B cell (primary cell): ENCODE measurements at regions not wholly inside any gene's neighbourhood (a gene's known extent, or its start where the extent isn't known, plus 50 kb on each side); places are given as distances from the start of the nearest gene placed in this dataset.

ENCODE experiments used
- ATAC-seq: fragments of 200-7000 bp; cut with Tn5 transposase; one replicate; pipeline ENCODE4 v1.10.0; 2021; ENCODE audit warnings: low read depth, mild to moderate bottlenecking, moderate number of reproducible peaks, moderate library complexity
- CTCF ChIA-PET: fragments of 350-600 bp; sonication (Branson Sonifier 250); formaldehyde crosslinking; loops from one replicate; lab custom pipeline; 2021; ENCODE audit warnings: antibody characterized with exemption, inconsistent platforms; lab: Charles Lee
- POLR2A ChIA-PET: fragments of 350-600 bp; sonication (Branson Sonifier 250); formaldehyde crosslinking; loops from one replicate; lab custom pipeline; 2021; ENCODE audit warnings: antibody characterized with exemption; lab: Charles Lee
- DNase-seq: peaks from one replicate; pipeline ENCODE4 v3.0.0; 2013
- H2AFZ ChIP-seq: 2 replicates; pipeline ENCODE4 v1.6.1; 2012; ENCODE audit warnings: mild to moderate bottlenecking, low read depth, low read length; ENCODE audit not compliant: insufficient read depth, poor library complexity, severe bottlenecking
- H3K27ac ChIP-seq, 2 donors: 1 replicate in 1 of 2; 2 replicates in 1 of 2; pipeline ENCODE4 v1.5.1; 2012 to 2013; ENCODE audit warnings: low read length in 2 of 2, mild to moderate bottlenecking in 2 of 2, moderate library complexity in 1 of 2
- H3K27me3 ChIP-seq, 4 experiments: fragments of 200-600 bp in 1 of 4; sonication (generic) in 1 of 4; replicated peaks in 1 of 4; 1 replicate in 2 of 4; 2 replicates in 2 of 4; pipeline versions ENCODE4 v1.6.1 to v1.7.0; 2013 to 2016; ENCODE audit warnings: low read length in 3 of 4, mild to moderate bottlenecking in 2 of 4, mixed read lengths in 1 of 4, moderate library complexity in 1 of 4; ENCODE audit not compliant: insufficient read depth in 4 of 4, control insufficient read depth in 3 of 4; ENCODE audit errors: control extremely low read depth in 1 of 4
- H3K36me3 ChIP-seq, 2 experiments: replicated peaks in 1 of 2; 1 replicate in 1 of 2; 2 replicates in 1 of 2; pipeline versions ENCODE4 v1.6.1 to v1.7.1; 2013; ENCODE audit warnings: low read length in 1 of 2; ENCODE audit not compliant: insufficient read depth in 2 of 2, control insufficient read depth in 1 of 2; ENCODE audit errors: control extremely low read depth in 1 of 2, extremely low read depth in 1 of 2
- H3K4me1 ChIP-seq, 2 donors: fragments of 200-600 bp in 1 of 2; sonication (generic) in 1 of 2; 1 replicate in 1 of 2; 2 replicates in 1 of 2; pipeline versions ENCODE4 v1.5.1 to v1.6.1; 2013 to 2017; ENCODE audit warnings: low read length in 2 of 2; ENCODE audit not compliant: control insufficient read depth in 2 of 2, insufficient read depth in 2 of 2
- H3K4me2 ChIP-seq: replicated peaks from 2 replicates; pipeline ENCODE3; 2012; ENCODE audit warnings: mild to moderate bottlenecking, low read depth, low read length; ENCODE audit not compliant: poor library complexity, severe bottlenecking
- H3K4me3 ChIP-seq, 5 experiments: fragments of 200-600 bp in 1 of 5; sonication (generic) in 1 of 5; 1 replicate in 3 of 5; 2 replicates in 2 of 5; pipeline versions ENCODE4 v1.5.1 to v1.7.0; 2011 to 2016; ENCODE audit warnings: low read length in 4 of 5, mild to moderate bottlenecking in 4 of 5, low read depth in 2 of 5, control low read depth in 1 of 5, moderate library complexity in 1 of 5; ENCODE audit not compliant: insufficient read depth in 1 of 5; ENCODE audit errors: control extremely low read depth in 1 of 5, extremely low read depth in 1 of 5
- H3K79me2 ChIP-seq: fragments of 200-600 bp; sonication (generic); one replicate; pipeline ENCODE4 v1.6.0; 2016; ENCODE audit warnings: low read length; ENCODE audit not compliant: control insufficient read depth, insufficient read depth
- H3K9ac ChIP-seq: fragments of 200-600 bp; sonication (generic); 2 replicates; pipeline ENCODE4 v1.6.1; 2017; ENCODE audit warnings: mild to moderate bottlenecking, low read length, moderate library complexity
- H3K9me3 ChIP-seq, 3 donors: one replicate each; pipeline versions ENCODE4 v1.6.1 to v1.7.1; 2013; ENCODE audit warnings: low read length in 2 of 3; ENCODE audit not compliant: control insufficient read depth in 2 of 3, insufficient read depth in 1 of 3; ENCODE audit errors: control extremely low read depth in 1 of 3
- H4K20me1 ChIP-seq: 2 replicates; pipeline ENCODE4 v1.6.0; 2012; ENCODE audit warnings: mild to moderate bottlenecking, low read length; ENCODE audit not compliant: insufficient read depth, control insufficient read depth, poor library complexity, severe bottlenecking
- H3K27ac Mint-ChIP-seq: one replicate; pipeline ENCODE4 v1.8.0; 2021; ENCODE audit warnings: mixed read lengths
- H3K27me3 Mint-ChIP-seq: one replicate; pipeline ENCODE4 v1.8.0; 2021; ENCODE audit warnings: mixed read lengths
- H3K4me1 Mint-ChIP-seq: one replicate; pipeline ENCODE4 v1.8.0; 2021; ENCODE audit warnings: mixed read lengths
- H3K4me3 Mint-ChIP-seq: one replicate; pipeline ENCODE4 v1.8.0; 2021; ENCODE audit warnings: mixed read lengths
- H3K9me3 Mint-ChIP-seq: one replicate; pipeline ENCODE4 v1.8.0; 2022; ENCODE audit warnings: mixed read lengths; ENCODE audit not compliant: insufficient read depth
- CTCF ChIP-seq: fragments of 200-600 bp; IDR thresholded peaks from one replicate; pipeline ENCODE4 v1.8.0; 2022; ENCODE audit warnings: antibody characterized with exemption, mild to moderate bottlenecking
- EZH2 ChIP-seq: IDR thresholded peaks from 2 replicates; pipeline ENCODE4 v1.6.1; 2012; ENCODE audit warnings: borderline replicate concordance, low read depth, mild to moderate bottlenecking, moderate library complexity, low read length; ENCODE audit not compliant: insufficient read depth, poor library complexity, severe bottlenecking
- WGBS: methylation state at CpG from one replicate; pipeline ENCODE4 v1.1.5; 2013; ENCODE audit warnings: missing lambda C conversion rate; ENCODE audit not compliant: insufficient coverage; 5-methylcytosine and 5-hydroxymethylcytosine counted together
- intact Hi-C: fragments of 100-400 bp; cut with micrococcal nuclease; formaldehyde crosslinking; loops from one replicate; pipeline ENCODE4 v1.10.0; 2022

GRCh38 chr18:1760901-1761300, 810.4 kb downstream of the METTL4 start:
- Histone ChIP-seq H3K9ac (no peak overlapping the region), H3K36me3 (no peaks in the 10 kb centered on the region), H3K79me2 (no peaks in the 10 kb centered on the region), H3K4me1 (no peaks in the 10 kb centered on the region), H3K4me2 (no peak overlapping the region), H3K27me3 (no peaks in the 10 kb centered on the region), H2AFZ (no peak overlapping the region), H4K20me1 (no peaks in the 10 kb centered on the region), H3K4me3 (no peak overlapping the region), H3K27ac (no peak overlapping the region), H3K9me3 (no peaks in the 10 kb centered on the region)
- WGBS: no CpG with 5 or more reads among the region's 3 CpGs
- Mint-ChIP-seq H3K4me1 (no peaks in the 10 kb centered on the region), H3K27me3 (no peaks in the 10 kb centered on the region), H3K27ac (no peak overlapping the region), H3K4me3 (no peak overlapping the region), H3K9me3 (peaks cover 2% of the 10 kb centered on the region)
- no peak for TF ChIP-seq CTCF
- TF ChIP-seq EZH2: no peak
- DNase-seq (no peak), ATAC-seq (no peak)
- intact Hi-C loops: no loop called here
- CTCF ChIA-PET: no interaction called here
- POLR2A ChIA-PET: no interaction called here

DNA sequence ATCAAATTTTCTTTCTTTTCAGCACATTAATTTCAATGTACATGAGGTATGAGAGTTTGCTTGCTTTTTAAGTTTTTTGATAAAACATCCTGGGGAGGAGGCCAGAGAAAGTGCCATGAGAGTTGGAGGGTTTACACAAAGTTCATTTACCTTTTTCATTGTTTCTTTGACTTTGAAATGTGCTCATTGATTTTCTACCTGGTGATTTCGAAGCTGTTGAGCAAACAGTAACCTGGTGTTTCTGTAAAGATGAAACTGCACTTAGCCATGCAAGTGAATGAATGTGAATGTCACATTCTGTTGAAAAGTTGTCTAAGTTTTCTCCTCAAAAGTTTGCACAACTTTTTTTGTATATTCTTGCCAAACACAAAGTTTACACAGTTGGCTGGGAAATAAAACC, 797.0 kb downstream of the METTL4 start:
- POLR2A ChIA-PET: no interaction called here
- no peaks in the 10 kb centered on the region for H3K79me2 ChIP-seq
- no peaks in the 10 kb centered on the region for H3K4me1 ChIP-seq
- Mint-ChIP-seq H3K27ac (no peak overlapping the region), H3K4me1 (no peaks in the 10 kb centered on the region), H3K27me3 (no peaks in the 10 kb centered on the region), H3K4me3 (no peak overlapping the region), H3K9me3 (no peaks in the 10 kb centered on the region)
- no peak overlapping the region for H3K4me3 ChIP-seq
- no peaks in the 10 kb centered on the region for H4K20me1 ChIP-seq
- H3K9me3 ChIP-seq: no peaks in the 10 kb centered on the region
- intact Hi-C loops: no loop called here
- H3K9ac ChIP-seq: no peak overlapping the region
- no peaks in the 10 kb centered on the region for H3K27me3 ChIP-seq
- DNase-seq (no peak), ATAC-seq (no peak)
- CTCF ChIA-PET: no interaction called here
- no peak for TF ChIP-seq CTCF
- no peak for TF ChIP-seq EZH2
- H3K4me2 ChIP-seq: no peak overlapping the region
- no peak overlapping the region for H2AFZ ChIP-seq
- no peak overlapping the region for H3K27ac ChIP-seq
- WGBS: 50% methylated on average over 1 of the region's 1 CpG
- H3K36me3 ChIP-seq: no peaks in the 10 kb centered on the region
